DMS53 treated with DMSO at 0.1 percent for 48 hours (cell line): ENCODE measurements at regions not wholly inside any gene's neighbourhood (a gene's known extent, or its start where the extent isn't known, plus 50 kb on each side); places are given as distances from the start of the nearest gene placed in this dataset.
"Not testable (repeated sequence)": the region's sequence is repeated elsewhere in the genome, so short reads cannot be mapped to it uniquely, and the experiment has no call there.

Source experiments
- DNase-seq: peaks from one replicate; lab custom pipeline; 2025; ENCODE audit not compliant: unreplicated experiment; lab: John Stamatoyannopoulos, UW

GRCh38 chr3:163347944-163348343 is 1730.4 kb downstream of the SI start:
- no peak for DNase-seq

- no peak for DNase-seq
These were observed 1742.9 kb downstream of the SI start for GRCh38 chr3:163335429-163335828.

- DNase-seq: no peak
These were observed 1749.6 kb downstream of the SI start for GRCh38 chr3:163328680-163329079.

GRCh38 chr3:163327086-163327485 is 1751.2 kb downstream of the SI start:
- no peak for DNase-seq

- no peak for DNase-seq
These were observed 1762.5 kb downstream of the SI start for GRCh38 chr3:163315786-163316185.

- no peak for DNase-seq
These were observed 1771.9 kb downstream of the SI start for GRCh38 chr3:163306405-163306804.

- DNase-seq: no peak
These were observed 1777.1 kb downstream of the OTOL1 start for GRCh38 chr3:163273694-163274093.

- no peak for DNase-seq
These were observed 1770.1 kb downstream of the OTOL1 start for GRCh38 chr3:163266731-163267130.

- no peak for DNase-seq
These were observed 1765.0 kb downstream of the OTOL1 start for GRCh38 chr3:163261618-163262017.

- no peak for DNase-seq
These were observed 1764.4 kb downstream of the OTOL1 start for GRCh38 chr3:163261056-163261455.

- DNase-seq: no peak
These were observed 1721.7 kb downstream of the OTOL1 start for GRCh38 chr3:163218336-163218735.

- DNase-seq: no peak
These were observed 1717.2 kb downstream of the OTOL1 start for GRCh38 chr3:163213838-163214237.

- DNase-seq: no peak
These were observed 1700.3 kb downstream of the OTOL1 start for GRCh38 chr3:163196815-163197374.

GRCh38 chr3:163196245-163196644 is 1699.6 kb downstream of the OTOL1 start:
- no peak for DNase-seq

GRCh38 chr3:163185721-163186350 is 1689.2 kb downstream of the OTOL1 start:
- DNase-seq: no peak

- DNase-seq: no peak
These were observed 1679.4 kb downstream of the OTOL1 start for GRCh38 chr3:163175970-163176369.

- not testable (repeated sequence) for DNase-seq
These were observed 1675.9 kb downstream of the OTOL1 start for GRCh38 chr3:163172513-163172912.

GRCh38 chr3:163166197-163166596 is 1669.6 kb downstream of the OTOL1 start:
- DNase-seq: no peak

GRCh38 chr3:163159306-163159705 is 1662.7 kb downstream of the OTOL1 start:
- DNase-seq: no peak

GRCh38 chr3:163139600-163139999 is 1643.0 kb downstream of the OTOL1 start:
- no peak for DNase-seq

- DNase-seq: no peak
These were observed 1641.7 kb downstream of the OTOL1 start for GRCh38 chr3:163138258-163138657.

- DNase-seq: no peak
These were observed 1635.5 kb downstream of the OTOL1 start for GRCh38 chr3:163132111-163132510.

GRCh38 chr3:163129287-163129686 is 1632.7 kb downstream of the OTOL1 start:
- no peak for DNase-seq
